DND-41 (cell line): ENCODE measurements at regions not wholly inside any gene's neighbourhood (a gene's known extent, or its start where the extent isn't known, plus 50 kb on each side); places are given as distances from the start of the nearest gene placed in this dataset.

Source experiments
- ATAC-seq: fragments of 200-7000 bp; cut with Tn5 transposase; 3 replicates; pipeline ENCODE4 v1.9.1; 2021; ENCODE audit warnings: low read depth; ENCODE audit not compliant: insufficient read depth
- DNase-seq: peaks from one replicate; pipeline ENCODE4 v3.0.0-alpha.2; 2020
- H2AFZ ChIP-seq: 2 replicates; pipeline ENCODE4 v1.6.0; 2012; ENCODE audit warnings: low read depth, low read length
- H3K27ac ChIP-seq: 2 replicates; pipeline ENCODE4 v1.5.1; 2012; ENCODE audit warnings: low read length, inconsistent platforms
- H3K27me3 ChIP-seq: fragments of 200-600 bp; sonication (generic); 2 replicates; pipeline ENCODE4 v1.6.0; 2012; ENCODE audit warnings: low read length, mild to moderate bottlenecking, inconsistent platforms; ENCODE audit not compliant: insufficient read depth, poor library complexity
- H3K36me3 ChIP-seq: 2 replicates; pipeline ENCODE4 v1.5.1; 2012; ENCODE audit warnings: low read length, inconsistent platforms; ENCODE audit not compliant: insufficient read depth
- H3K4me1 ChIP-seq: 2 replicates; pipeline ENCODE4 v1.5.1; 2012; ENCODE audit warnings: mild to moderate bottlenecking, low read length; ENCODE audit not compliant: insufficient read depth
- H3K4me2 ChIP-seq: 2 replicates; pipeline ENCODE4 v1.6.0; 2012; ENCODE audit warnings: mild to moderate bottlenecking, moderate library complexity, low read length, inconsistent platforms; ENCODE audit not compliant: insufficient read depth
- H3K4me3 ChIP-seq, 2 experiments: fragments of 200-600 bp in 1 of 2; shearing (Covaris generic) in 1 of 2; 2 replicates each; pipeline ENCODE4 v1.5.1; 2012 to 2016; ENCODE audit warnings: inconsistent platforms in 2 of 2, low read length in 2 of 2, mild to moderate bottlenecking in 2 of 2, low read depth in 1 of 2, moderate library complexity in 1 of 2
- H3K79me2 ChIP-seq: 2 replicates; pipeline ENCODE4 v1.6.0; 2012; ENCODE audit warnings: low read length, inconsistent platforms; ENCODE audit not compliant: insufficient read depth
- H3K9ac ChIP-seq: 2 replicates; pipeline ENCODE4 v1.6.0; 2012; ENCODE audit warnings: low read depth, mild to moderate bottlenecking, inconsistent platforms, low read length, moderate library complexity
- H3K9me3 ChIP-seq: 2 replicates; pipeline ENCODE4 v1.5.1; 2012; ENCODE audit warnings: low read length, moderate library complexity, mild to moderate bottlenecking, inconsistent platforms; ENCODE audit not compliant: insufficient read depth, severe bottlenecking
- H4K20me1 ChIP-seq: 2 replicates; pipeline ENCODE4 v1.6.0; 2012; ENCODE audit warnings: low read length; ENCODE audit not compliant: insufficient read depth
- CTCF ChIP-seq: IDR thresholded peaks from 2 replicates; pipeline ENCODE4 v1.5.1; 2012; ENCODE audit warnings: borderline replicate concordance, low read length, moderate library complexity, mild to moderate bottlenecking; ENCODE audit not compliant: poor library complexity, severe bottlenecking; ENCODE audit errors: extremely low read depth
- EZH2 ChIP-seq: IDR thresholded peaks from 3 replicates; pipeline ENCODE4 v1.6.1; 2012; ENCODE audit warnings: borderline replicate concordance, low read depth, mild to moderate bottlenecking, moderate library complexity, low read length, inconsistent platforms; ENCODE audit not compliant: severe bottlenecking

GRCh38 chr2:64212346-64212745 is 68.1 kb upstream of the PELI1 start:
- no peak overlapping the region for H3K4me2 ChIP-seq
- H3K36me3 ChIP-seq = no peaks in the 10 kb centered on the region
- no peak overlapping the region for H3K9ac ChIP-seq
- peak; percentile 95 for ATAC-seq
- H3K79me2 ChIP-seq = no peaks in the 10 kb centered on the region
- H3K4me1 ChIP-seq = peaks cover 20% of the 10 kb centered on the region
- no peak overlapping the region for H3K27ac ChIP-seq
- H4K20me1 ChIP-seq = no peaks in the 10 kb centered on the region
- peak; percentile 37 for DNase-seq
- H3K4me3 ChIP-seq = no peak overlapping the region
- H3K27me3 ChIP-seq = no peaks in the 10 kb centered on the region
- H2AFZ ChIP-seq = no peak overlapping the region
- no peak for TF ChIP-seq CTCF
- TF ChIP-seq EZH2 = no peak
- H3K9me3 ChIP-seq = no peaks in the 10 kb centered on the region

- Histone ChIP-seq H3K4me3 (no peak overlapping the region), H4K20me1 (no peaks in the 10 kb centered on the region), H3K79me2 (no peaks in the 10 kb centered on the region), H3K9ac (no peak overlapping the region), H3K4me2 (no peak overlapping the region), H3K27me3 (no peaks in the 10 kb centered on the region), H2AFZ (no peak overlapping the region), H3K9me3 (no peaks in the 10 kb centered on the region), H3K4me1 (peaks cover 20% of the 10 kb centered on the region), H3K36me3 (no peaks in the 10 kb centered on the region), H3K27ac (peak overlapping the region; percentile 60)
- DNase-seq (no peak), ATAC-seq (no peak)
- TF ChIP-seq EZH2 = no peak
- no peak for TF ChIP-seq CTCF
These were observed 68.6 kb upstream of the PELI1 start for GRCh38 chr2:64212801-64213321.

GRCh38 chr2:64213532-64214275 is 69.5 kb upstream of the PELI1 start:
- no peak overlapping the region for H3K27ac ChIP-seq
- H3K36me3 ChIP-seq = no peaks in the 10 kb centered on the region
- no peaks in the 10 kb centered on the region for H3K27me3 ChIP-seq
- H3K4me3 ChIP-seq = no peak overlapping the region
- DNase-seq (no peak), ATAC-seq (no peak)
- H3K9ac ChIP-seq = no peak overlapping the region
- no peaks in the 10 kb centered on the region for H4K20me1 ChIP-seq
- H3K9me3 ChIP-seq = no peaks in the 10 kb centered on the region
- H3K79me2 ChIP-seq = no peaks in the 10 kb centered on the region
- peaks cover 20% of the 10 kb centered on the region for H3K4me1 ChIP-seq
- H2AFZ ChIP-seq = no peak overlapping the region
- no peak overlapping the region for H3K4me2 ChIP-seq
- TF ChIP-seq CTCF (no peak), EZH2 (no peak)
